Kasumi-1 (cell line): ENCODE measurements at regions not wholly inside any gene's neighbourhood (a gene's known extent, or its start where the extent isn't known, plus 50 kb on each side); places are given as distances from the start of the nearest gene placed in this dataset.
"Not testable (repeated sequence)": the region's sequence is repeated elsewhere in the genome, so short reads cannot be mapped to it uniquely, and the experiment has no call there.

Source experiments
- DNase-seq, 2 experiments: peaks; one replicate each; lab custom pipeline; 2025; lab: John Stamatoyannopoulos, UW

GRCh38 chr6:22208026-22208425 lies 88.8 kb downstream of the PRL start:
- DNase-seq: no peak

GRCh38 chr6:22214314-22214713 lies 82.5 kb downstream of the PRL start:
- no peak for DNase-seq

GRCh38 chr6:22215474-22215873 lies 81.4 kb downstream of the PRL start:
- DNase-seq: not testable (repeated sequence)

- no peak for DNase-seq
These were observed 78.4 kb downstream of the PRL start for GRCh38 chr6:22218410-22218809.

GRCh38 chr6:22219925-22220324 lies 76.9 kb downstream of the PRL start:
- DNase-seq: no peak

- no peak for DNase-seq
These were observed 75.6 kb downstream of the PRL start for GRCh38 chr6:22221211-22221610.

- no peak for DNase-seq
These were observed 75.2 kb downstream of the PRL start for GRCh38 chr6:22221630-22222029.

- no peak for DNase-seq
These were observed 74.4 kb downstream of the PRL start for GRCh38 chr6:22222469-22222868.

- no peak for DNase-seq
These were observed 68.8 kb downstream of the PRL start for GRCh38 chr6:22227824-22228610.

GRCh38 chr6:22231050-22231449 lies 65.8 kb downstream of the PRL start:
- no peak for DNase-seq

- DNase-seq: no peak
These were observed 65.2 kb downstream of the PRL start for GRCh38 chr6:22231616-22232015.

- DNase-seq: no peak
These were observed 60.0 kb downstream of the PRL start for GRCh38 chr6:22236626-22237414.
